SKM-1 treated with dmso at 0.1 percent for 144 hours (cell line): ENCODE measurements at regions not wholly inside any gene's neighbourhood (a gene's known extent, or its start where the extent isn't known, plus 50 kb on each side); places are given as distances from the start of the nearest gene placed in this dataset.
"Not testable (repeated sequence)": the region's sequence is repeated elsewhere in the genome, so short reads cannot be mapped to it uniquely, and the experiment has no call there.

Experiments used
- DNase-seq: peaks from one replicate; lab custom pipeline; 2025; ENCODE audit not compliant: unreplicated experiment; lab: John Stamatoyannopoulos, UW

DNA sequence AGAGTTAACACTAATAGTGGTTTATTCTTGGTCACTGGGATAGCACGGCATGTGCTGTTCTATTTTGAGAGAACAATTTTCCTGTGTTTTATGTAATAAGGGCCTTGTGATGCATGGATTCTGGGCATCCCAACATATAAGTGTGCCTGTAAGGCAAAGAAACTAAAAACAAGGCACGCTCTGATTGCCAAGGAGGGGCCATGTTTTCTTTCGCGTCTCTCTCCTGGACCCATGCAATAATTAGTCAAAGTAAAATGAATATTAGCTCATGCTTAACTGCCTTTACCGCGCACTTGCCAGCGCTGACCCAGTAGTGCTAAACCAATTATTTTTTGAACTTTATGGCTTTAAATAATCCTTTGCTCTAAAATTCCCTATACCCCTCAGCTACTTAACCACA lies 140.9 kb downstream of the PSAT1 start:
- no peak for DNase-seq

DNA sequence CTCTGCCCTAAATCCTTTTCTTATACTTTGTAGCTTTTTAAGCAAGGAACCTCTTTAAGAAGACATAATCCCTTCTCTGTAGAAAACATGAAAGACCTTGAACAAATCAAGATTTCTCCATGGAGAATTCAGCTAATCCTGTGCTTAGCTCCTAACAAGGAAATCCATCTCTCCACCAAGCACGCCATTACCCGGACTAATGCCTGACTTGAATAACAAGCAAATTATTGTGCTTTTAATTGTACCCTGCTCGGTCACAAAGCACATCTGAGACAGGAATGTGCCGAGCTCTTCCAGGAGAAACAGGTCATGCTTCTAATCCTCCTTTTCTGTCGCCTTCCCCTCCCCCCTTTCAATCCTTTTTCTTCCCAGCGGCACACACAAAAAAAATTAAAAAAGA lies 141.3 kb downstream of the PSAT1 start:
- DNase-seq: no peak

DNA sequence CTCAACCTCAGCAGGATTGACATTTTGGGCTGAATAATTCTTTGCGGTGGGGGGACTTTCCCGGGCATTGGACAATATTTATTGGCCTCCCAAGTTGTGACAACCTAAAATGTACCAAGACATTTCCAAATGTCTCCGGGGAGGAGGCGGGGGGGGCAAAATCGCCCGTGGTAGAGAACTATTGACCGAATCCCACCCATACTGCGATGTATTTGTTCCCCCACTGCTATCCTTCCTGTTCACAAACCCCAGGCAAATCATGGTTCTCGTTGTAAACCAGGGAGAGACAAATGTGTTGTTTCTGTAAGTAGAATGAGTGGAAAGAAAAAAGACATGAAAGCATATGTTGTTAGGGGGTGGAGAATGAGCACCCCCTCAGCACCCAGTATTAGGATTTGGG lies 141.9 kb downstream of the PSAT1 start:
- no peak for DNase-seq

DNA sequence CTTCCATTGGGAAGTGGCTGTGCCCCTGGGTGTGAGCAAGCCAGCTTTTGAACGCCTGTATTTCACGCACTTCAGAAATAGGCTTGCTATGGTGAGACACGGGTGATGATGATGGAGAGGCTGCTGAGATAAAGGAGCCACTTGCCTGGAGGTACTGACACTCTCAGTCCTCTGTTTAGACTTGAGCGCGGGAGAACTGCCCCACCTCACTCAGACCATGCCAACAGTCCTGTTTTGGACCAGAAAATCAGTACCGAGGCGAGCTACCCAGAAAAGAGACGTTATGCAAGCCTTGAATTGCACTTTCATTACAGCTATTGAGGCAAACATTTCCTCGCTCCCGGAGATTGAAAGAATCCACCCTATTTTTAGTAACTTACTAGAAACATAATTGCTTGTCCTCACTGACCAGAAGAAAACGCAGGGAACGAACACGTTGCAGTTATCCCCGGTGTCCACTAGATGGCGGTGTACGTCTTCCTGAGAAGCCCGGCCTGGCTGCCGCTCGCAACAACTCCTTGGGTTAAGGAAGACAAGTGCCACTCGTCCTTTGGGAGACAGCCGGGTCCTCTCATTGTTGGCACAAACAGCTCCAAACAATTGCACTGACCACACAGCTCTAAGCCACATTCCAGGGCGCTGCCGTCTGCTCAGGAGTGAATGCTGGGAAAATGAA lies 142.4 kb downstream of the PSAT1 start:
- DNase-seq: peak; percentile 30

DNA sequence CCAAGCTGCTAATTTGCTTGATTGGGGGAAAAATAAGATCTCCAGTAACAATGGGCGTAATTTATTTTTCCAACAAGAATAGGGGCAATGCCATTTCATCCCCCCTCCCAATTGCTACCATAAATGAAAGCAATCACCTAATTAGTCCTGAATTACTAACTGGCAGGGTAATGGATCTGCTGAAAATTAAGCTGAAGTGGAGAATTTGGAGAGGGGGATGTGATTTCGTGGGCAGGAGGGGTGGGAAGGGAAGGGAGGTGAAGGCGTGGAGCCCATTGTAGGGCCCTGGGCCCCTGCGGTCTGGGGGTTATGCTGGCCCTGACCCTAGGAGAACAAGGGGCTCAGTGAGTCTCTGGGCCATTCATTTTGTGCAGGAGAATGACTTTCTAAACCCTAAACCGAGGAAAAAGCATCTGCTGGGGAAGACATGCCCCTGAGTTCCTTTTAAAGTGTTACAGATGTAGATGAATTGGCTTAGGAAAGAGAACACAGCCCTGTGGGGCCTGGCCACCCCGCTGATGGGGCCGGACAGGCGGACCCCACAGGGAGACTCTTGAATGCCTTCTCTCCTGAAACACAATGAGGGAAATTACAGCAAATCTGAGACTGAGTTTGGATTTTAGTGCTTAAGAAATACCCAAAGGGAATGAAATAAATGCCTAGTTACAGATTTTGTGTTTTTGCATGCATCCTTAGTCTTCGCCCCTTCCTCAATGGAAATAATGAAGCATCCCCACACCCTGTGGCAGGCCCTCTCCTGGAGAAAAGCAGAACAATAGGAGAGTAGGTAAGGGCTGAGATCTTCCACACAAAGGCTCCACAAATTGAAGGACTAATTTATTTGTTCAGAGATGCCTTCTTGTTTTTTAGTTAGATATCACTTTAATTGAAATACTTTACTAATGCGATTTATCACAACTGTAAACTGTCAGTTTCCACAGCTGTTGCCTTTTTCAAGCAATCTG lies 143.2 kb downstream of the PSAT1 start:
- DNase-seq: no peak

DNA sequence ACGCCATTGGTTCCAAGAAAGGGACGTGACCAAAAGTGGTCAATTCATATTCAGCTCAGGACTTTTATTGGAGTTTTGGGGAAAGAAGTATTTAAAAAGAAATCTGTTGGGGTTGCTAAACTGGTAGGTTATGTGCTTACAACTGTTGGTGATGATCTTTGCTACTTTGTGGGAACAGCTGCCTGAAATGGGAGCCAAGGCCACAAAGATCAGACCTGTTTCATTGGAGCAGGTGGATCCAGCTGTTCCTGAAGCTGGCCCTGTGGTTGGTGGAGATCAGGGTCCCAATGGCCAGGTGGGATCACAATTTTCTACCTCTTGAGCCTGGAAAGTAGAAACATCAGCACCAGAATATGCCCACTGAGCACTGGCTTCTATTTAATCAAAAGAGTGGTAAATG lies 144.5 kb downstream of the PSAT1 start:
- no peak for DNase-seq

DNA sequence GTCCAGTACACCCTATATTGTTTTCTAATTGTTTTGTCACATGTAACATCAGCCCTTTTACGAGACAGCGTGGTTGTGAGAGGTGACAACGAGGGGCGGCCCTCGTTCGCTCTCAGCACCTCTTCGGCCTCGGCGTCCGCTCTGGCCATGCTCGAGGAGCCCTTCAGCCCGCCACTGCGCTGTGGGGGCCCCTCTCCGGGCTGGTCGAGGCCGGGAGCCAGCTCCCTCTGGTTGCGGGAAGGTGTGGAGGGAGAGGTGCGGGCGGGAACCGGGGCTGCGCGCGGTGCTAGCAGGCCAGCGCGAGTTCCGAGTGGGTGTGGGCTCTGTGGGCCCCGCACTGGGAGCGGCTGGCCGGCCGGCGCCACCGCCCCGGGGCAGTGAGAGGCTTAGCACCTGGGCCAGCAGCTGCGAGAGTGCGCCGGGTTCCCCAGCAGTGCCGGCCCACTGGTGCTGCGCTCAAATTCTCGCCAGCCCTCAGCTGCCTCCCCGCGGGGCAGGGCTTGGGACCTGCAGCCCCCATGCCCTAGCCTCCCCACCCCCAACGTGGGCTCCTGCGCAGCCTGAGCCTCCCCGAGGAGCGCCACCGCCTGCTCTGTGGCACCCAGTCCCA lies 145.0 kb downstream of the PSAT1 start:
- DNase-seq: no peak

DNA sequence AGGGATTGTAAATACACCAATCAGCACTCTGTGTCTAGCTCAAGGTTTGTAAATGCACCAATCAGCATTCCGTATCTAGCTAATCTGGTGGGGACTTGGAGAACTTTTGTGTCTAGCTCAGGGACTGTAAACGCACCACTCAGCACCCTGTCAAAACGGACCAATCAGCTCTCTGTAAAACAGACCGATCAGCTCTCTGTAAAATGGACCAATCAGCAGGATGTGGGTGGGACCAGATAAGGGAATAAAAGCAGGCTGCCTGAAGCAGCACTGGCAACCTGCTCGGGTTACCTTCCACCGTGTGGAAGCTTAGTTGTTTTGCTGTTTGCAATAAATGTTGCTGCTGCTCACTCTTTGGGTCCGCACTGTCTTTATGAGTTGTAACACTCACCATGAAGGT lies 145.7 kb downstream of the PSAT1 start:
- DNase-seq: not testable (repeated sequence)

DNA sequence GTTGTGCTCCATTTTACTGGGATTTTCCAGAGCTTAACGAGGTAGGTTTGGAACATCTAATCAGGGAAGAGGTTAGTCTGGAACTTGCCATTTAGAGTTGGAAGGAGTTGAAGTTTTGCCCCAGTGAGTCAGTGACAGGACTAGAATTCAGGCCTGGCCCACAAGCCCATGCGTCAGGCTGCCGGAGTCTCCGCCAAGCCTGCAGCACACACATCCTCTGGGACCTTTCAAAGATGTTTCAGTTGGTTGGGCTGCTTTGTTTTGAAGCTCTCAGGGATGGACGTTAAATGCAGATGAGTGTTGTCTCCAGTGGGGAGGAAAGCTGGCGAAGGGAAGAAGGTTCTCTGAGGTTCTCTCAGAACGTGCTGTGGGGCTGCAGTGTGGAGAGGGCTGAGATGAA lies 147.0 kb downstream of the PSAT1 start:
- no peak for DNase-seq

DNA sequence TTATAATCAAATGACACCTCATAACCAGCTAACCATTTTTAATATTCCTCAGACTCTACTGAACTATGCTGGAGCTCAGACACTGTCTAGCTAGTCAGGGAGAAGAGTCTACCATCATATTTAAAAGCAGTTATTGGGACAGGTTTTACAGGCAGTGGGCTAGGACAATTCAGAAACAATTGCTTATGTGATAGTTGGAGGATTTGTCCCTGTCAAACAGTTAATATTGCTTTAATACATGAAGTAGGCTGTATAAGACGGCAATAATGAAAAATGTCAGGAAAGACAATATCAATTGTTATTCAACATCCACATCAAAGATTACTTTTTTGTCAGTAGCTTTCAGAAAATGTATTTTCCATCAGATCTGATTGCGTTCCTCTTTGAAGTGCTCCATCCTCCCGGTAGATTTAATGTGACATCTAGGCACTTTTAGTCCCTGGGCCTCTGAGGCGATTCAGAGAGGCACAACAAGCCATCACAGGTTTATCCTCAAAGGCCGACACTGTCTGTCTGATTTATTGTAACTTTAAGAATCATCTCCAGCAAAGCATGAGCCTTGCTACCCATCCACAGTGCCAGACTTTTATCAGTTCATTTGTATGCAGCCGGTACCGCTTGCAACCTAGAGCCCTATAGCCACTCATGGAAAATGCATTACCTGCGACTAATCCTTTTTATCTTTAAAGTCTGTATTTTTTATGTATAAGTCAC lies 152.2 kb downstream of the PSAT1 start:
- no peak for DNase-seq

DNA sequence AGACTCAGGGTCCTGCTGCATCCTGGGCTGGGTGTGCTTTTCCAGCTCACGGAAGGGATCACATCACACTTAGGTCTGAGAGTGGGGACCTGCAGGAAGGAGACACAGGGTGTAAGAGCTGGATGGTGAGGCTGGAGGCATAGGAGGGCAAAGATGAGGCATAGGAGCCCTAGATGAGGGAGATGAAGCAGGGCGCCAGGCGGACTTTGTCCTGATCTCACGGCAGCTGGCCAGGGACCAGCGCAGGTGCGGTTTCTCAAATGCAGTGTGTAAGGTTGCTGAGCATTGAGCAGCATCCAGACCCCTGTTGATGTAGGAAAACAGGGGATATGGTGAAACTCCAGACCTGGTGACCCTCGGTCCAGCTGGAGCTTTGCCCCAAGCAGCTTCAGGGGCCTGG lies 156.5 kb downstream of the PSAT1 start:
- no peak for DNase-seq

DNA sequence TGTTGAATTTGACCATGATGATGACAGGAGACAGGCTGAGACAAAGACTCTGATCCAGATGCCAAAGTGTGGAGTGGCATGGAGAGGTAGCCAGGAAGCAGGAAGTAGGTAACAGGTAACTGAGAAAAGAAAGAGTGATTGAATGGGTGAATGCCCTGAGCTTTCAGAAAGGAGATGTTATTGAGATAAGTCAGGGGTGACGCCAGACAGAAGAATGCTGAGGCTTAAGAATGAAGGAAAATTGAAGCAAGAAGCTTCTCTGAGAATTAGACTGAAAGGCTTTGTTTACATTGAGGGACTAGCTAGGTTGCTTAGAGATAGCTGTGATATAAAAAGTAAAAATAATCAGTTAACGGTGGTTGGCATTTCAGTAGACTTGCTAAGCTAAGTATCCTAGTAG lies 165.7 kb downstream of the PSAT1 start:
- DNase-seq: no peak

DNA sequence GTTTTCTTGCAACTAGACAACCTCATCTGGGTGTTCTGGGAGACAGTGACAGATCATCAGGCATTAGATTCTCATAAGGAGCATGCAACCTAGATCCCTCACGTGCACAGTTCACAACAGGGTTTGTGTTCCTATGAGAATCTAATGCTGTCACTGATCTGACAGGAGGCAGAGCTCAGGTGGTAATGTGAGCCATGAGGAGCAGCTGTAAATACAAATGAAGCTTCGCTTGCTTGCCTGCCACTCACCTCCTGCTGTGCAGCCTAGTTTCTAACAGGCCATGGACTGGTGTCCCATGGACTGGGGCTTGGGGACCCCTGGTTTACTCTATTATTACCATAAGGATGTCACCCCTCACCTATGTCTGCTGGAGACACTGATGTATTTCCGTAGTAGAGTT lies 166.8 kb downstream of the PSAT1 start:
- no peak for DNase-seq

DNA sequence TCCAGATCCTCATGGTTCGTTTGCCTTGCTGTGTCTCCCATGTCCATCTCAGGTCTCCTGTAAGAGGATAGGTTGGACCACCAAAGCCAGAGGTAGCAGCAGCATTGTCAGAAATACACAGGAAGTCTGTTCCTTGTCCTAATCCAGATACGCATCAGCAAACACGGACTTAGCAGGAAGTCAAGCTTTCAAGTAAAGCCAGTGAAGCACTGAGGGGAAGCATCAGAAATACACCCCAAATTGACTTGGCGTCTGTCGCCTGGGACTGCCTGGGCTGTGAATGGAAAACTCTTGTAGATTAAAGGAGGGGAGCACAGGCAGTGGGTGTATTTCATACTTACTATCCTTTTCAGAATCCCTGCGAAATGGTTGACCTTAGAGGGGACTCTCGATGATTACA lies 171.3 kb downstream of the PSAT1 start:
- DNase-seq: no peak

DNA sequence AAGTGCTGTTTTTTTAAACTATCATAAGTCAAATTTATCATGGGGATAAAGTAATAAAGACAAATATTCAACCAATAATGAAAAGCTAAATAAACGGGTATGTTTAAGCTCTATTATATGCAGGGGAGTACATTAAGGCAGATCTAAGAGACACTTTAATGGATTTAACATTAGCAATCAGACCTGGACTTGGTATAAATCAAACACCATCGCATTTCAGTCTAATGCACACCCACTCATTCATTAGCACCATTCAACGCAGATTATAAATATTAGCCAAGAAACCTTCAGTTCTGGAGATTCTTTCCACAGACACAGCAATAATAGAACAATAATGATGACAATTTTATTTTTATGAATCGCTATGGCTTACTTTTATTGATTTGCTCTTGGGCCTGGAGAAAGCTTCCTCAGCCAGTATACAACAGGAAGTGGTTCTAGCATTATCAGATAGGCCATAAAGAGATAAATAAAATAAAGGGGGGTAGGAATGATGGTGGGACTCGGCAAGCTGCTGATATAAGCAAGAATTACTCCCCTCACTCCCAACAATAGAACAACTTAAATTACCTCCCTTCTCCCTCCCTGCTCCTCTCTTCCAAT lies 172.2 kb downstream of the PSAT1 start:
- DNase-seq: no peak

DNA sequence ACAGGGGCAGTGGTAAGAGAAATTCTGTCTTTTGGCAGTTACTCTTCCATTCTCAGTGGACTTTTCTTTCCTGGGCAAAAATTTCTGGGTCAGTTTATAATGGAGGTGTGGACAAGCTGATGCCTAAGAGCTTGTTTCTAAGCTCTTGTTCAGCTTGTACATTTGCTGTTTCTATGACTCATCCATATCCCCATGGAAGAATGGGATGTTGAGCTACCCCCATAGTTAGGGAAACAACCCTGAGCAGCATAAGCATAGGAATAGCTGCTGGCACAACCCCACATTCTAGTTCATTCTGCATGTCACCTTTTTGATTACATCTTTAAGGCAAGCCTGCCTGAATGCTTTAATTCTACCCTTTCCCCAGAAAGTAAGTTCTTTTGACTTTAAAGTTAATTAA lies 173.3 kb downstream of the PSAT1 start:
- no peak for DNase-seq

DNA sequence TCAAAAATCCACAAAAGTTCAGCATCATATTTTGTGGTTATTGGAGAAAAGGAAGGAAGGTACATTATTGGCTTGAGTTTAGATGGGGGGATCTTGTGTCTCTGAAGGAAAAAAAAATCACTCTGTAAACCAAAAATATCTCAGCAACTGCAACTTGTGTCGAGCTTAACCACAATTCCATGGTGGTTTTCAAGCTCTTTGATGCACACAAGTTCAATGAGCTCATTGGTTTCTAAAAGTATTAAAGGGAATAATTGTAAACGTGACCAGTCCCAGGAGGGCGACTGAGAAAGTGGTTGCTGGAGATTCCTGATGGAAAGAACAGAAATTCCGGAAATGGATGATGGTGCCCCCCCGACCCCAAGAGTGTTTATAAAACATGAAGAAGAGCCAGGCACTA lies 173.8 kb downstream of the PSAT1 start:
- no peak for DNase-seq

DNA sequence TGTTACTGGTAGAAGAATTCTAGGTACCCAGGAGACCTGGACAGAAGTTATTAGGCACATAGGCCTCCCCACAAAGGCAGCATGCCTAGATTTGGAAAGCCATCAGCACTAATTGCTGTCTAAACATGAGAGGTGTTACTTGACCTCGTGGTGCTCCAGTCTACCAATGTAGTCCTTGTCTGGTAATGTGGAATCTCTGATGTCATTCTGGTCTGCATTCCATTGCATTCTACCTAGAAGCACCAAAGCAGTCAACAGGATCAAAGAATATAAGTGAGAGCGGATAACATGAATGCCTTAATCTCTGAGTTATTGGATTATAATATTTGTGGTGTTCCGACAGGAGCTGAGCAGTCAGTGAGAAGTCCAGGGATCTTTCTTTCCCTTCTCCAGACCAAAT lies 175.2 kb downstream of the PSAT1 start:
- DNase-seq: no peak

DNA sequence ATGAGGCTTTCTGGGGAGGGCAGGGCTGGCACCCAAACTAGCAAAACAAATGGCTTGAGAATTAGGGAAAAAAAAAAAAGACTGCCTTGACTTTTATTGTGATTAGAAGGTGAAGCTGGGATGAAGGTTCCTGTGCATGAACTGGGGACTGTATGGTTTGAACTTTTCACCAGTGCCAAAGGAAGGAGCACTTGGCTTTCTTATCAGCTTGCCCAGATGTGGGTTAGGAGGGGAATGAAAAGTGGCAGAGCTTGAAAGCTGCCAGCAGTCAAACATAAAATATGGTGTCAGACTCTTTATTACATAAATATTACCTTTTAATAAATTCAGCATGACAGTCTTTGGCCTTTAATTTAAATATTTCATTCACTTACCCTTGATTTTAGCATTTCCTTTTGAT lies 182.5 kb downstream of the PSAT1 start:
- no peak for DNase-seq

DNA sequence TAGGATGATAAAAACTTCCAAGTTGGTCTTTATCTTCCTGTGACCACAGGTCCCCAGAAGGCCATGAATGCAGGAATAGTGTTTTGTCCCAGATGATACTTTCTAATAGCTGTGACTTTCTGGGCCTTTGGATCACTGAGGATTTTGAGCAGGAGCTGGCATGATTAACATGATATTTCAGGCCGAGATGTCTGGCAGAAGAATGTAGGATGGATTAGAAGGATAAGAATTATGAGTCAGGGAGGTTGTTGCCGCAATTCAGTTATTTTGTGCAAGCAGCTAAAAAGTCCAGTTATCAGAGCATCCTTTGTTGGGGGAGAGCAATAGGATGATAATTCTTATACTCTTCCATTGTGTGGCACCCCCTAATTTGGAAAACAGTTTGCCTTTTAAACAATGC lies 189.7 kb downstream of the PSAT1 start:
- no peak for DNase-seq

DNA sequence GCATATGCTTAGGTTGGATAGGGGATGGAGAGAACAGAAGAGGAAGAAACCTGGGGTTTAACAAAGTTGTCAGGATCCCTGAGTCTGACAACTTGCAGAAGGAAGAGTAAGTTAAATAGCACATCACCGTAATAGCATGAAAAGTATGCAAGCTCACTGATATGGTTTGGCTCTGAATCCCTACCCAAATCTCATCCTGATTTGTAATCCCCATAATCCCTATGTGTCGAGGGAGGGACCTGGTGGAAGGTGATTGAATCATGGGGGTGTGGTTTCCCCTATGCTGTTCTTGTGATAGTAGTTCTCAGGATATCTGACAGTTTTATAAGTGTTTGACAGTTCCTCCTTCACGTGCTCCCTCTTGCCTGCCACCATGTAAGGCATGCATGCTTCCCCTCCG lies 193.3 kb downstream of the PSAT1 start:
- no peak for DNase-seq
